ENCODE measurements at regions not wholly inside any gene's neighbourhood (a gene's known extent, or its start where the extent isn't known, plus 50 kb on each side); places are given as distances from the start of the nearest gene placed in this dataset.

DNA sequence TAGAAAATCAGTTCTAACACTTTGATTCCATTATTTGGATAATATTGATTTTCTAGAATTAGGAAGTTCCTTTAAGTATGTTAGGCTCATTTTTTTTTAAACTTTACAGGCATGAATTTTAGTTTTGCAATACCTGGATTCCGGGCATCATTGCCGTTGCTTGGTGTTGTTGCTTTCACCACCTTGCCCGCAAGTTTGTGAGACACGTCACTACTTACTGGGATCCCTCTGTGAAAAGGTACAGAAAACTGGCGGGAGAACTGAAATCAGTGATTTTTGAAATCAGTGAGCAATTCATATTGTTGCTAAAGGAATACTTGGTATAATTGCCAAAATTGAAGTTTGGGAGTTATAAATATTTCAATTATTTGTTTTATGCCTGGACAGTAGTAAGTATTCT lies 232.3 kb upstream of the NPY start:
- Histone ChIP-seq H3K4me3 (ENCODE audit: low read depth in 1 of 2, low read length in 2 of 2) (no peak overlapping the region), H3K36me3 (ENCODE audit: insufficient read depth, low read length) (no peaks in the 10 kb centered on the region), H3K4me2 (ENCODE audit: insufficient read depth, low read length) (no peak overlapping the region), H4K20me1 (ENCODE audit: insufficient read depth, low read length) (no peaks in the 10 kb centered on the region), H2AFZ (ENCODE audit: low read depth, low read length) (no peak overlapping the region), H3K9ac (ENCODE audit: low read depth, low read length) (no peak overlapping the region), H3K4me1 (ENCODE audit: insufficient read depth, low read length) (peaks cover 12% of the 10 kb centered on the region), H3K27me3 (ENCODE audit: insufficient read depth, low read length, poor library complexity) (peaks cover 26% of the 10 kb centered on the region), H3K9me3 (ENCODE audit: insufficient read depth, low read length, severe bottlenecking) (no peaks in the 10 kb centered on the region), H3K27ac (ENCODE audit: low read length) (no peak overlapping the region), H3K79me2 (ENCODE audit: insufficient read depth, low read length) (no peaks in the 10 kb centered on the region)
- no peak for TF ChIP-seq EZH2 (IDR thresholded peaks at IDR 0.05; ENCODE audit: borderline replicate concordance, low read depth, low read length, severe bottlenecking)
- TF ChIP-seq, protein P1, sequence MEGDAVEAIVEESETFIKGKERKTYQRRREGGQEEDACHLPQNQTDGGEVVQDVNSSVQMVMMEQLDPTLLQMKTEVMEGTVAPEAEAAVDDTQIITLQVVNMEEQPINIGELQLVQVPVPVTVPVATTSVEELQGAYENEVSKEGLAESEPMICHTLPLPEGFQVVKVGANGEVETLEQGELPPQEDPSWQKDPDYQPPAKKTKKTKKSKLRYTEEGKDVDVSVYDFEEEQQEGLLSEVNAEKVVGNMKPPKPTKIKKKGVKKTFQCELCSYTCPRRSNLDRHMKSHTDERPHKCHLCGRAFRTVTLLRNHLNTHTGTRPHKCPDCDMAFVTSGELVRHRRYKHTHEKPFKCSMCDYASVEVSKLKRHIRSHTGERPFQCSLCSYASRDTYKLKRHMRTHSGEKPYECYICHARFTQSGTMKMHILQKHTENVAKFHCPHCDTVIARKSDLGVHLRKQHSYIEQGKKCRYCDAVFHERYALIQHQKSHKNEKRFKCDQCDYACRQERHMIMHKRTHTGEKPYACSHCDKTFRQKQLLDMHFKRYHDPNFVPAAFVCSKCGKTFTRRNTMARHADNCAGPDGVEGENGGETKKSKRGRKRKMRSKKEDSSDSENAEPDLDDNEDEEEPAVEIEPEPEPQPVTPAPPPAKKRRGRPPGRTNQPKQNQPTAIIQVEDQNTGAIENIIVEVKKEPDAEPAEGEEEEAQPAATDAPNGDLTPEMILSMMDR (IDR thresholded peaks at IDR 0.05; ENCODE audit: borderline replicate concordance, extremely low read depth, low read length, poor library complexity, severe bottlenecking), result no peak
- DNase-seq, result no peak
- ATAC-seq (ENCODE audit: insufficient read depth, low read depth), result no peak

DNA sequence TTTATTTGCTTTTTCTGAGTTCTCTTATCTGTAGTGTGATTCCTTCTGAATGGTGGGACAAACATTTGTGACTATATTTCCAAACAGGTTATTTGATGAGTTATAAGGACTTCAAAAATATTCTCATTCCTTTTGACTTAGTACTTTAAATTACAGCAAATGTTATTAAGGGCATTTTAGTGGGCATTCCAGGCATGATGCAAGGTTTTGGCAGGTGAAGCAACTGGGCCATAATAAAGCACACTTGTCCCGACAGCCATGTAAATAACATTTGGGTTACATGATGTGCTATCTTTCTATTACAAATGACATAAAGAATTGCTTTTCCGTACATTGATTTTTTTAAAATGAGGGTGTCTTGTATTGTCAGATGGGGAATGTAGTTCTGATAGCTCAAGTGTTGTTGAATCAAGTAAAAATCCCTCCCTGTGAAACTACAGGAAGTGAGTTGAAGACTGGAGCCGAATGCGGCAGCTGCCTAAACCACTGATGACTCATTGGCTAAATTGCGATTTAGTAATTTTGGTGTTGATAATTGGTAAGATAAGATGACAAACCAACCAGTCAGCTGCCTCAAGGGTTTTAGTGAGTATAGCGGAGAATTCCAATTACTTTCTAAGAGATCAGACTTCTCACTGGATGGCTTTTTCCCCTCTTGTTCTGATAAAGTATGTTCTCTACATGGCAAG lies 231.3 kb upstream of the NPY start:
- TF ChIP-seq, protein P1 (IDR thresholded peaks at IDR 0.05; ENCODE audit: borderline replicate concordance, extremely low read depth, low read length, poor library complexity, severe bottlenecking), result no peak
- TF ChIP-seq EZH2 (IDR thresholded peaks at IDR 0.05; ENCODE audit: borderline replicate concordance, low read depth, low read length, severe bottlenecking), result no peak
- ATAC-seq (ENCODE audit: insufficient read depth, low read depth) (peak; percentile 88), DNase-seq (peak; percentile 41)
- Histone ChIP-seq H4K20me1 (ENCODE audit: insufficient read depth, low read length) (no peaks in the 10 kb centered on the region), H3K27me3 (ENCODE audit: insufficient read depth, low read length, poor library complexity) (peaks cover 26% of the 10 kb centered on the region), H3K4me3 (ENCODE audit: low read depth in 1 of 2, low read length in 2 of 2) (no peak overlapping the region), H2AFZ (ENCODE audit: low read depth, low read length) (no peak overlapping the region), H3K79me2 (ENCODE audit: insufficient read depth, low read length) (no peaks in the 10 kb centered on the region), H3K4me1 (ENCODE audit: insufficient read depth, low read length) (peaks cover 12% of the 10 kb centered on the region), H3K36me3 (ENCODE audit: insufficient read depth, low read length) (no peaks in the 10 kb centered on the region), H3K27ac (ENCODE audit: low read length) (no peak overlapping the region), H3K4me2 (ENCODE audit: insufficient read depth, low read length) (no peak overlapping the region), H3K9ac (ENCODE audit: low read depth, low read length) (no peak overlapping the region), H3K9me3 (ENCODE audit: insufficient read depth, low read length, severe bottlenecking) (no peaks in the 10 kb centered on the region)

DNA sequence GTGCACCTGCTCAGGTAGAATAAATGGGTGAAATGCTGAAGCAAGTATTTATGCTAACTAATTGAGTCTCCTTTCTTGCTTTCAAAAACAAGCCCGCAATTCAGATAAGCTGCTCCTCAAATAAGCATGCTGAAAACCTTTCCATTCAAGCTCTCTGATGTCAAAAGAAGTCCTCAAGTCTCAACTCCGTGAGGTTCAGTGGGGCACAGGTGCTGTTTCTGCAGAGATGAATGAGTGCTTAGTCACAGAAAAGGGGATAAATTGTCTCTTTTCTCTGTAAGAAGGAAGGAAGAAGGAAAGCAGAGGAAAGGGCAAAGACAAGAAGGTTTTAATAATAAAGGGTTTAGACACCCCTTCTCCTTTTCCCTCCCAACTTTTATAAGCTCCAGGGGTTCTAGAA lies 229.8 kb upstream of the NPY start:
- no peak overlapping the region for H3K27ac ChIP-seq (ENCODE audit: low read length)
- H3K36me3 ChIP-seq (ENCODE audit: insufficient read depth, low read length), result no peaks in the 10 kb centered on the region
- H3K27me3 ChIP-seq (ENCODE audit: insufficient read depth, low read length, poor library complexity), result peaks cover 23% of the 10 kb centered on the region
- H3K4me1 ChIP-seq (ENCODE audit: insufficient read depth, low read length), result peaks cover 12% of the 10 kb centered on the region
- H4K20me1 ChIP-seq (ENCODE audit: insufficient read depth, low read length), result no peaks in the 10 kb centered on the region
- H3K9ac ChIP-seq (ENCODE audit: low read depth, low read length), result no peak overlapping the region
- no peaks in the 10 kb centered on the region for H3K79me2 ChIP-seq (ENCODE audit: insufficient read depth, low read length)
- no peak overlapping the region for H3K4me3 ChIP-seq (ENCODE audit: low read depth in 1 of 2, low read length in 2 of 2)
- ATAC-seq (ENCODE audit: insufficient read depth, low read depth) (no peak), DNase-seq (no peak)
- no peak overlapping the region for H2AFZ ChIP-seq (ENCODE audit: low read depth, low read length)
- no peaks in the 10 kb centered on the region for H3K9me3 ChIP-seq (ENCODE audit: insufficient read depth, low read length, severe bottlenecking)
- TF ChIP-seq EZH2 (IDR thresholded peaks at IDR 0.05; ENCODE audit: borderline replicate concordance, low read depth, low read length, severe bottlenecking), result no peak
- no peak overlapping the region for H3K4me2 ChIP-seq (ENCODE audit: insufficient read depth, low read length)

DNA sequence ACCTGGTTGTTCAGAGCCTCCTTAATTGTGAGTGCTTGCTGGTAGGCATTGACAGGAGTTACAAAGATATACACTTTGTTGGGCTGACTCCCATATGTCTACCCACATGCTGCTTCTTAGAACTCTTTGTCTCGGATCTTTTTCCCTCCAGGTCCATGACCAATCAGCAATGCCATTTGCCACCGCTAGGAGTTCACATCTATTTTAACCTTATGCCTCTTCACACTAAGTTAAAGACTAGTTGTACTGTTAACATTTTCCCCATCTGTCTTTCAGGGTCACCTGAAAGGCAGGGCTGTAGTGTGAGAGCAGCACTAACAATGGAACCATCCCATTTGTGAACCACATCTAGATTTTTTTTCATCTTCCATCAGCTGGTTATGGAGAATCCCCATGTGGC lies 226.7 kb upstream of the NPY start:
- TF ChIP-seq, protein P1 (IDR thresholded peaks at IDR 0.05; ENCODE audit: borderline replicate concordance, extremely low read depth, low read length, poor library complexity, severe bottlenecking), result no peak
- no peak for TF ChIP-seq EZH2 (IDR thresholded peaks at IDR 0.05; ENCODE audit: borderline replicate concordance, low read depth, low read length, severe bottlenecking)
- H3K27ac ChIP-seq (ENCODE audit: low read length), result no peak overlapping the region
- no peak for DNase-seq
- no peaks in the 10 kb centered on the region for H3K36me3 ChIP-seq (ENCODE audit: insufficient read depth, low read length)
- no peak for ATAC-seq (ENCODE audit: insufficient read depth, low read depth)
- no peak overlapping the region for H3K4me2 ChIP-seq (ENCODE audit: insufficient read depth, low read length)
- H3K79me2 ChIP-seq (ENCODE audit: insufficient read depth, low read length), result no peaks in the 10 kb centered on the region
- peaks cover 23% of the 10 kb centered on the region for H3K27me3 ChIP-seq (ENCODE audit: insufficient read depth, low read length, poor library complexity)
- no peak overlapping the region for H3K9ac ChIP-seq (ENCODE audit: low read depth, low read length)
- H3K9me3 ChIP-seq (ENCODE audit: insufficient read depth, low read length, severe bottlenecking), result no peaks in the 10 kb centered on the region
- H3K4me3 ChIP-seq (ENCODE audit: low read depth in 1 of 2, low read length in 2 of 2), result no peak overlapping the region
- H2AFZ ChIP-seq (ENCODE audit: low read depth, low read length), result no peak overlapping the region
- no peaks in the 10 kb centered on the region for H4K20me1 ChIP-seq (ENCODE audit: insufficient read depth, low read length)
- H3K4me1 ChIP-seq (ENCODE audit: insufficient read depth, low read length), result peaks cover 12% of the 10 kb centered on the region

Data from DND-41 (cell line).